PC-9 (cell line): ENCODE measurements at regions not wholly inside any gene's neighbourhood (a gene's known extent, or its start where the extent isn't known, plus 50 kb on each side); places are given as distances from the start of the nearest gene placed in this dataset.

ENCODE experiments used
- CTCF ChIP-seq: fragments of 200-600 bp; sonication (generic); conservative IDR thresholded peaks from 2 replicates; pipeline ENCODE4 v1.6.1; 2017; ENCODE audit warnings: mixed run types, antibody characterized with exemption, mild to moderate bottlenecking, moderate library complexity
- EZH2 ChIP-seq: fragments of 200-600 bp; sonication (generic); IDR thresholded peaks from 2 replicates; pipeline ENCODE4 v1.8.0; 2017; ENCODE audit warnings: antibody characterized with exemption, low read depth

GRCh38 chr4:121233982-121234381 is 69.9 kb upstream of the TNIP3 start:
- no peak for TF ChIP-seq CTCF
- TF ChIP-seq EZH2 = no peak
